Non-pigmented ciliary epithelial cell (primary cell): ENCODE measurements at regions not wholly inside any gene's neighbourhood (a gene's known extent, or its start where the extent isn't known, plus 50 kb on each side); places are given as distances from the start of the nearest gene placed in this dataset.

ENCODE experiments used
- DNase-seq: peaks from one replicate; pipeline ENCODE4 v3.0.0-alpha.2; 2010; ENCODE audit warnings: low read depth

DNA sequence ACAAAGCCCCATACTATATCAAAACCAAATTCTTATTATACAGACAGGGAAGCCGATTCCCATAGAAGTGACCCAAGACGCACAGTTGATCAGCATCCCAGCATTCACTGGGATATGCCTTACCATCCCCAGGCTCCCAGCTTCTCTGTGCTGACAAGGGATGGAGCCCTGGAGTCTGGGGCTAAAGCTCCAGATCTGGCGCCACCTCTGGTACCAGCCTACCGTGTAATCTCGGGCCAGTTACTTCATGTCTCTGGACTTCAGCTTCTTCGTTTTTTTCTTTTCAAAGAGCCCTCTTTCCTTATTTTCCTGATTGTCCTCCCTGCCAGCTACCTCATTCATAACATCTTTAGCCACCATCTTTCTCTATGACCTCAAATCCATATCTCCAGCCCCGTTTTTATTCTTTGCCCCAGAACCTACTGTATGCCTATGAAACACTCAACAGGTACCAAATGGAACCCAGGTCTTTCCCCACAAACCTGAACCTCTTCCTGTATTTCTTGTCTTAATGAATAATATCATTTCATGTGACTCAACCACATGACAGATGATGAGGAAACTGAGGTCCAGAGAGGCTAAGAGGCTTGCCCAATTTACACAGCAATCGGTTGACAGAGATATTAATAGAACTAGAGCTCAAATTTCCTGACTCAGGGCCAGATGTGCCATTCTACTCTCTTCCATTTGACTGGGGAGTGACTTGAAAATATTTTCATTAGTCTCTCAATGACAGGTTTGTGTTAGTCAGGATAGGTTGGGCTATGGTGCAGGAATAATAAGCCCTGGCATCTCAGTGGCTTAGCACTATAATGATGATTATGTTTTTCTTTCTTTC, 85.4 kb upstream of the TLE3 start:
- no peak for DNase-seq

DNA sequence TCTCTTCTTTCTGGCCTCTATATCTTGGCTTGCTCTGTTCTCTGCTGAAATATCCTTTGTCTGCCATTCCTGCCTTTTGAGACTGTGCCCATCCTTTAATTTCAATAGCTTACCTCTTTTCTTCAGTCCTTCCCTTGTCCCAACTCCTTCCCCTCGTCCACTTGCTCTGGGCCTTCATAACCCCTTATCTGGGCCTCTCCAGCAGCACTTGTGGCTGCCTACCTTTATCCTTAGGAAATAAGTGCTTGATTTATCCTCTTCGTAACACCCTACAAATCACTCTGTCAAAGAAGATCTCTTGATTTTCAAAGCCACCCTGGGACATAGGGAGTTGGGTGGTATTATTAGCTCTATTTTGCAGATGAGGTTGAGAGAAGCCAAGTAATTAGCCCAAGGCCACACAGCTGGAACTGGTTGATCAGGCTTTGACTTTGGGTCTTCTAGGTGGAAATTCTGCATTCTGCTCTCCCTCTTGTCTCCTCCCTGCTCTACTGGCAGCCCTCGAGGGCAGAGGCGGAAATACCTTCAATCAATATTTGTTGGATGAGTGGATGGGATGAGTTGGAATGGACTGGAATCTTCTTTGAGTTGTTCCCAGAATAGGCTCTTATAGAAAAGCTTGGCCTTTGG, 84.0 kb upstream of the TLE3 start:
- no peak for DNase-seq

DNA sequence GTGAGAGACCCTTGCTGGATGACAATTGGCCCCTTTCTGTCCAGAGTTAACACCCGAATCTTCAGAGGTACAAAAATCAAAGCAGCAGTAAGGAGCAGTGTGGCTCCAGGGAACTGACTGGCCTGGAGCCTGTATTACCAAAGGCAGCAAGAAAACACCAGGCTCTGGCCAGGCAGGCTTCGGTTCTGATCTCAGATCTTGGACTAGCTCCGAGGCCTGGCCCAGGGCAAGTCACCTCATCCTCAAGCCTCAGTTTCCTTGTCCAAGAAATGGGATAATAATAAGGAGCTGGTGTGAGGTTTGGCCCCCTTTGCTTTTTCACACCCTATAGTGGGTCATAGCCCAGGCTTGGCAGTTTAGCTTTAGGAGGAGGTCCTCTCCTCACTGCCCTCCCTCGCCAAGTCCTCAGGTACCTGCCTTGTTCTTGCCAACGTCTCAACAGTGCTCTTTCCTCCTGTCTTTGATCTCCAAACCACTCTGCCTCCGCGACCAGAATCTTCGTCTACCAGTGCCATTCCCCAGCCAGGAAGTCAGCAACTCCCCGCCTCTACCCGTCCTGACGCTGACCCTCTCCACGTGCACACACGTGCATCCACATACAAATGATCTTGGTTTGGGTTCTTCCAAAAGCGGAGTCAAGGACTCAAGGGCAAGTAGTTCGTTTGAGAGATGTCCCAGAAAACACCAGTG, 82.6 kb upstream of the TLE3 start:
- DNase-seq, result no peak

DNA sequence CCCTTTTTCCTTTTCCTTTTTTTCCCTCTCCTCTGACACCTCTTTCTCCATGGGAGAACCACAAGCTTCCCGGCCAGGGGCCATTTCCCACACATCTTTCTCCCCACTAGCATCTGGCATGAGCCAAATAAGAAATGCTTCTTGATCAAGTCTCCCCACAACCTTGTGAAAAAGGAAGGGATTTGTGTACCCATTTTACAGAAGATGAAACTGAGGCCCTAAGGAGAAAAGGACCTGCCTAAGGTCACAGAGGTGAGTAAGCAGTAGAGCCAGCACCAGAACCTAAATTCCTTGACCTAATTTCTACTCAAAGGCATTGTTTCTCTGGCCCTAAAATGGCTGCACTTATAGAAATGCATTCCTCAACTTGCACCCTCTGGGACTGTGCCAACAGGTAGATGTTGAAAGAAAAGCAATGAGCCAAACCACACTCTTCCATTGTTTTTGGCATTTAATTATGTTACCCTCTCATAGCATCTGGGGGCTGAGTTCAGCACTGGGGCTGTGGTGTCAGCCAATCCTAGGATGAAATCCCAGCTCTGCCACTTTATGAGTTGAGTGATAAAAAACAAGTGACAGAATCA, 81.7 kb upstream of the TLE3 start:
- no peak for DNase-seq

DNA sequence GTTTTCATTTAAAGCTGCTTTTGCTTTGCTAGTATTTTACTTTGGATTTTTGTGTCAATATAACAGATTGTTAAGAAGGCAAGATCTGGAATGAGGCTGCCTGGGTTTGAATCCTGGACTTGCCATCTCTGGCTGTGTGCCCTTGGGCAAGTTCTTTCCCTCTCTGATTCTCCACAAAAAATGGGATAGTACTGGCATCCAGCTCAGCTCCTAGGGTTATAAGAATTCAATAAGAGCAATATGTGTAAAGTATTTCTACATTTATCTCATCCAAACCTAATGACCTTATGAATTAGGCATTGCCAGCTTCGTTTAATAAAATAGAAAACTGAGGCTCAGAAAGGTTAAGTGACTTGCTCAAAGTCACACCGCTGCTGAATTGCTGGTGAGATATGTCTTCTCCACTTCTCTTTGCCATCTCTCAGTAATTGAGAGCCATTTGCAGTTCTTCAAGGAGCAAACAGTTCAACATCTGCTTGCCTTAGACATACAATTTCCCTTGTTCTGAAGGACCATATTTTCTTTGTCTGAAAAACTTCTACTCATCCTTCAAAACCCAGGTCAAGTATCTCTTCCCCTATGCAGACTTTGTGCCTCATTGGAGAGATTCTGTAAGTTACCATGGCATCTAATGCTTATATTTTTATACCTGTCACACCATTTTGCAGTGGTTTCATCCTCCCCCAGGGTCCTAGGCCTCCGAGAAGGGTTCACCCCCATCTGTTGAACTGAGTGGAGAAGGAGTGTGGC, 80.8 kb upstream of the TLE3 start:
- no peak for DNase-seq

DNA sequence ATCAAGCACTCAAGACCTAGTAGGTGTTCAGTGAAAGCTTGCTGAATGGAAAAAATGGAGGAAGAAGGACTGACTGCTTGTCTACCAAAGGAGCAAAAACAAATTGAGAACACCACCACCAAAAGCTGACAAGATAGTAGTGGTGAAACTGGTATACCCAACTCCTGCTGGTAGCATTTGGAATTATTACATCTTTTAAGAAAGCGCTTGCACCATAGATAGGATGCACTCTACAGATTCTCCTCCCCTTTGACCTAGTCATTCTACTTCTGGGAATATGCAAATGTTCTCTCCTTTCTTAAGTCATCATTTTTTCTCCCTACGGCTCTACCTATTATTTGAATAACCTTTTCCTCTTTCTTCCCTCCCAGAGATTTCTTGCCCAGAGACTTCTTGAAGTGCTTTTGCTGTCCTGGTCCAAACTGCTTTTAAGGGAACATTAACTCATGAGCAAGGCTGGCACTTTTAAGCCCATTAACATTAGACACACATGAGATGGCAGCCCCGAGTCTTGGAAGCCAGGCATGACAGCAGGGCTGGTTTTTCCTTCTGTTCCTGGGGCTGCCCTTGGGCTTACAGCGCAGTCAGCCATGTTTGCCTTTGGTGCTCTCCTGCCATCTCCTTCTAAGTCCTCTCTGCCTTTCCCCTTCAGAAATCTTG, 75.0 kb upstream of the TLE3 start:
- DNase-seq, result no peak

DNA sequence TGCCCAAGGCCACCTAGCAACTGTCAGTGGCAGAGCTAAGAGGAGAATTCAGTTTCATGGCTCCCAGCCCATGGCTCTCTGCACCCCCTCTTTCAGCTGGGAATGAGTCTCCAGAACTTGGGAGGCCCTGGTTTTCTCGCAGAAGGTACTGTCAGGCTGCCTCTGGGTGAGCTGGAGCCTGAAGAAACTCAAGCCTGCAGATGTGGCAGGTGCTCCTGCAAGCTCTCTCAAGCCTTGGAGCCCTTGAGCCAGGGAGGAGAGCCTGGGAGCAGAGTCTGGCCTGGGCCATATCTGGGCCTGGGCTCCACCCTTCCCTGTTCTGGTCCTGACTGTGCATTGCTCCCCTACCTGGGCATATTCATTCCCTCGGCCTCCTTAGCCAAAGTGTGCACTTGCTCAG, 74.4 kb upstream of the TLE3 start:
- DNase-seq, result no peak

DNA sequence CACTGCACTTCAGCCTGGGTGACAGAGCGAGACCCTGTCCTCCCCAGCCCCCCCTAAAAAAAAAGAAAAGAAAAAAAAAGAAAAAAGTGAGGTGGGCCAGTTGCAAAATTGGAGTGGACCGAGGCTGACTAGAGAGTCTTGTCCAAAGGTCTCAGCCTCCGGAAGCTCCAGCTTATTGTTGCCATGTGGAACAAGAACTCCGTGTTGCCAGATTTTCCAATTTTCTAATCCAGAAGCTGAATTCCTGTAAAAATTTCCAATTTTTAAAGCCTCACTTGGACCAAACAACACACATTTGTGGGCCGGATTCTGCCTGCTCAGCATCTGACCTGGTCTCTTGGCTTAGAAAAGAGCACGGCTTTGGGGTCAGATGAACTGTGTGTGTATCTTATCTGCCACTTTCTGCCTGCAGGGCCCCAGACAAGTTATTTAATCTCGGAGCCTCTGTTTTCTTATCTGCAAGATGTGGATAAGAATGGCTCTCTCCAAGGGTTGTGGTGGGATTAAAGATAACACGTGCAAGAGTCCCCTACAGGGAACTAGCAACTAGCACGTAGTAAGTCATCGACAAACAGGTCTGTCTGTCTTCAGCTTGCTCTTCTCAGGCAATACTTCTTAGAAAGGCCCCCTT, 73.7 kb upstream of the TLE3 start:
- no peak for DNase-seq

DNA sequence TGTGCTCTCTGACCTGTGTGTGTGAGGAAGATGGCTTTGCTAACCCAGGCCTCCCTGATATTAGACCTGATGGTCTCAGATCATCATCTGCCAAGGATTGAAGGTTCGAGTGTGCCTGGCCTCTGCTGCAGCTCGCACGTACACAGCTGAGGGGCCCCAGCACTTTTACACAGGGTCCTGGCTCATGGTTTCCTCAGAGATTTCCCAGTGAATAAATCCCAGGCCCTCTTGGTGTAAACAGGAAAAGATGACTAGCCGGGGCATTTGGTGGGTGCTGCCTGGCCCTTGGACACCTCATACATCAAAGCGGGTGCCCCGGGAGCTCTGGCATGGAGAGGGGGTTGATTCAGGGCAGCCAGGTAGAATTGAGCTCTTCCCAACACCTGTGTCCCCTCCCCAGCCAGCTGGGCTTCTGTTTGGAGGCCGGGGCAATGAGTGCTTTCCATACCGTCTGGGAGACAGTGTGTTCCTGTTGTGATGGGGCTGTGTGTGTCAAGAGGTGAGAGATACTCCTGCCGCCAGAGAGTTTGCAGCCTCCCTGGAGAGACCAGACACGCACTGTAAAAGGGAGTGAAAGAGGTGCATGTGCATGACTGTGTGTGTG, 72.5 kb upstream of the TLE3 start:
- DNase-seq, result no peak

DNA sequence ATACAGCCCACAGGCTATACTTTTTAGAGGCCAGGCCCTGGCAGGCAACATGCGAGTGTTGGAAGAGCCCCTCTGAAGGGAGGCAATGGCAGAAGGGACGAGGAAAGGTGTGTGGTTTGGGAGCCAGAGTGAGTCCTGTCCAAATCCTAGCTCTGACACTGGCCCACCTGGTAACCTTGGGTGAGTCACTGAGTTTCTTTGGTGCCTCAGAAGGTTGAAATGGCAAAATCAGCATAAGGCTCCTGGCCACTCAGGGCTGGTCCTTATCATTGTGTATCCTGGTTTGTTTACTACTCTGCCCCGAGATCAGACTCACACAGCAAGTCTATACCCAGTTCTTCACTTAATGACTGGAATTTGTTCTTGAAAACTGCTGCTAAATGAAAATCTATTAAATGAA, 71.4 kb upstream of the TLE3 start:
- no peak for DNase-seq

DNA sequence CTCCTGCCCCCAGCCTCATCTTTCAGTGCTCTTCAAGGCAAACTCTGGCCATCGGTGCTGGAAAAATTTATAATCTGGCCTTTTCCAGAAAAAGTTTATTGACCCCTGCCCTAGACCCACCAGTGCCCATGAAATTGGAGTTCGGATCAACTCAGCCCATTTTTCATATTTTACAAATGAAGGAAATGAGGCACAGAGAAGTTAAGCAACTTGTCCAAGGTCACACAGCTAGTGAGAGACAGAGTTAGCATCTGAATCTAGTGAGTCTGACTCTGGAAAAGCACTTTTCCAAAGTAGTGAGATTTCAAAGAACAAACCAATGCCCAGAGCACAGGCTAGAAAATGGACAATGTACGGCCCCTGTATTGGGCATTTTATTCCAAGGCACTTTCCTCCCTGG, 69.4 kb upstream of the TLE3 start:
- no peak for DNase-seq

DNA sequence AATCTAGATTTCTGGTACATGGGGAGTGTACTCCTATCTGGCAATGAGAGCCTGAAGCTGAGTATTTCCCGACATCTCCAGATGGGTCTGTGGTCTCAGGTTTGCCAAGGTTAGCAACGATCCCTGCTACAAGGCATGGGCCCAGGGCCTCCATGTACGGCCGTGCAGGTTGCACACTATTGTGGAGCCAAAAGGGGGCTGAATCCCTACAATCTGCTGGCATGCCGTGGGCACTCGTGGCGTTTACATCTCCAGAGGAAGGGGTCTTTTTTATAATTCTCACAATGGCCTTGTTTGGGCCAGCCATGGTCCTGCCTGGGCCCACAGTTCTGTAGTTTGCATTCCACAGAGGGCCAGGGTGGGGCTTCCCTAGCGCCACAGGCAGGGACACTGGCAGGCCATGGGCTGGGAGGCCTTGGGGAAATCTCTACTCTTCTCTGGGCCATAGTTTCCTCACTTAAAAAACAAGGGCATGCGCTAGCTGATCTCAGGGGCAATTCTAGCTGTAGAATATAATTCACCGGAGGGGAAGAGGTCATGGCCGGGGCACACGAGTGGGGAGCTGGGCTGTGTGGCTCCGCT, 68.9 kb upstream of the TLE3 start:
- DNase-seq, result no peak

DNA sequence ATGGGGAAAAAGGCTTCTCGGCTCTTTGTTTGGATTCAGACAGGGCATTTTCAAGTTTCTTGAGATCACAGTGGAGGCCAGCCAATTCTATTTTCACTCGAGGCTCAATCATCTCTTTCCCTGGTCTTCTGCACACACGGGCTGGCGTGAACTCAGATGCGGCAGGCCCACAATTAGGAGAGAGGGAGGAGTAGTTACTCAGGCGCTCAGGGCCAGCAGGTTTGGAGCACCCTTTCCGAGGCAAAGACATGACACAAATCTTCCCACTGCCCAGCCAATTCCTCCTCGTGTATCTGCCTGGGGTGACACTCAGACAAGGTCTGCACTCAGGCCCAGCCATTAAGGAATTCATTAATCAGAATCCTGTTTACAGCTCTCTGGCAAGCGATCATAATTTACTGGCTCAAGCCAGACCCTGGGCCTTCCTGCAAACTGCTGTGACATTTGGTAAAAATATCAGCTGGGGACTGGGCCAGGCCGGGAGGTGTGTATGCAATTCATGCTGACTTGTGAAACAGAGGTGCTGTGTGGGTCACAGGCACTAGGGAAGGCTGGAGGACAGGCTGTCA, 68.1 kb upstream of the TLE3 start:
- no peak for DNase-seq

DNA sequence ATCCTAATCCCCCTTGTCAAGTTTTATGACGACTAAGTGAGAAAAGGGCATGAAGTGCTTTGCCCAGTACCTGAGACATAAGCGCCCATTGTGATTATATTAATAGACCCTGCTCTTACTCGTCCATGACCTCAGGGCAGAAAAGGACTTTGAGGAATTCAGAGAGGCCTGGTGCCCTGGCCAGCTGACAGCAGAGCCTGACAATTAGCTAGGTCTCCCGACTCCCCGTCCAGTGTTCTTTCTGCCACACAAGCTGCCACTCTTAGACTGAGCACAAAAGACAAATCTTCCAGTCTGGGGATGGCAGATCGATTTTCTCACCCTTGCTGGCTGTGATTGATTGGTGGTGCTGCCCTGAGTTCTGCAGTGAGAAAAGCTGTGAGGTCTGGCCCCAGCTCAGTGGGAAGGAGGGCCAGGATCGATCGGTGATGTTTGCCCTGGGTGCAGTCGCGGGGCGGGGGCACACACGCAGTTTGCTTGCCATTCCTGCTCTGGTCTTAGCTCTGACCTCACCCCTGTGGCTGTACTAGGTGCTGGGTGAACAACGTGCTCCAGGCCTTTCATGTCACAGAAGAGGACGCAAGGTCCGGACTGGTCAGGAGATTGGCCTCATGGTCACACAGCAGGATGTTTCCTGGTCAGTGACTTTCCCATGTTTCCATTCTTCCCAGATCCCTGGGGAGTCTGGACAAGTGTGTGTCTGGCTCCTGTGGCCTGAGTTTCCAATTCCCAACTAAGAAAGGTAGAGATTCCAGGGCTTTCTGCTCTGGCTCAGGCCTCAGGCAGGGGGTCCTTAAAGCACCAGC, 67.4 kb upstream of the TLE3 start:
- no peak for DNase-seq

DNA sequence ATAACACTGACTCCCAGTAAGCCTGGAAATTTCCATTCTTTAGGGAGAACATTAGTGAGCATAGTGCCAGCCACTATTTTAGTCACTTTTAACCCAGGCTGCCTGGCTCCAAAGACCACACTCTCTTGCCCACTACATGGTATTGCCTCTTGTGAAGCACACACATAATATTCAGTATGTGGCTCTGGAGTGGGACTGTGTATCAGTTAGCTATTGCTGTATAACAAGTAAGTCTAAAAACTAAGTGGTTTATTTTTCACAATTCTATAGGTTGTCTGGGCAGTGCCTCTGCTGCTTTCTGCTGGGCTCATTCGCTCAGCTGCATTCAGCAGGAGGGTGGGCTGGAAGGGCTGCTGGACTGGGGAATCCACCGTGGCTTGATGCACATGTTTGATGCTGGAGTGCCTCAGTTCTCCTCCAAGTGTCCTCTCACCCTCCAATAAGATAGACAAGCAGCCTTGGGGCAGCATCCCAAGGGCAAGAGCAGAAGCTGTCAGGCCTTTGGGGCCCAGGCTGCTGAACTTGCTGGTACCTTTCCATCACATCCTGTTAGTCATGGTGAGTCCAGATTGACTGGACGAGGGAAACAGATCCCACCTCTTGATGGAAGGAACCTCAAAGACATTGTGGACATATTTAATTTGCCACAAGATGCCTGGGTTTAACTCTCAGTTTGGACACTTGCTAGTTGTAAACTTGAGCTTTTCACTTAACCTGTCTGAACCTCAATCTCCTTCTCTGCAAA, 66.6 kb upstream of the TLE3 start:
- no peak for DNase-seq

DNA sequence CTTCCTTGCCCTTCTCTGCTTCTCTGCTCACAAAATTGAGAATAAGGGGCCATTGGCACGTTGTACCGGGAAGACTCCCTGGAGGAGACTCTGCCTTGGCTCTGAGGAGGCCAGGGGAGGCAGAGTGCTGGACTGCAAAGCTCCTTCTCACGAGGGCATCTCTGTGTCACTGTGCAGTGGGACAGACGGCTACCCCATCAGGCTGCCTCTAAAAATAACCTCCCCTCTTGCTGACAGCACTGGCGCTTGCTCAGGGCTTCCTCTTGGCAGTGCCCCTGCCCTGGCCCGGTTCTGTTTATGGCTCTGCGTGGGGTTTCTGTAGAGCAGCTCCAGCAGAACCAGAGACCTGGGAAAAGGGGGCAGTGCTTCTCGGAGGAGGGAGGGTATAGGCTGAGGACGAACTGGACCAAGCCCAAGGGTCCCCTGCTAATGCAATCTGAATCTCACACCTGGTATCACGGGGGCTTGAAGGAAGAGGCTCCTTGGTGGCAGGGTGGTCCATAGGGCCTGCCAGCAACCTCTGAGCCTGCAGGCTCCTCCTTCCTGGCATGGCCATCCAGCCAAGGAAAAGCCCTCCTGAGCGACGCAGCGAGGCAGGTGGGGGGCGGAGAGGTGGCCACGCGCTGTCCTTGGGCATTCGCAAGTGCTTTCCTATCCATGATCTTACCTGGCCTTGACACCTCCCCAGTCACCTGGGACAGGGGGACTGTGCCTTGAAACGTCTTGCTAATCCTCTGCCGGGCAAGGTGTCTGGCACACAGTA, 63.3 kb upstream of the TLE3 start:
- no peak for DNase-seq

DNA sequence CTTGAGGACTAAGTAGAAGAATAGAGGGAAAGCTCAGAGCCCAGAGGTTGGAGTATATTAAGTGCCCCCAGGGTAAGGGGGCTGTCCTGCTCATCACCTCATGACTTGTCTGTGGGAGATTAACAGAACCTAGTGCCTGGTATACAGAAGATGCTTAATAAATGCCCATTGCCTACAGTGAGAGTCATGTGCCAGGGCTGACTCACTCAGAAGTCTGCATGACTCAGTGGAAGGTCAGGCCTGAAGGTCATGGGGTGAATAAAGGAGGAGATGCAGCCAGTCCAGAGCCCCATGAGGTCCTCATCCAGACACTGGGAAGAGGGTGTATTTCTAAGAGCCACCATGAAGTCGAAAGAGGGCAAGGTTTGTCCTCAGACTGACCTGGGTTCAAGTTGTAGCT, 62.5 kb upstream of the TLE3 start:
- no peak for DNase-seq

DNA sequence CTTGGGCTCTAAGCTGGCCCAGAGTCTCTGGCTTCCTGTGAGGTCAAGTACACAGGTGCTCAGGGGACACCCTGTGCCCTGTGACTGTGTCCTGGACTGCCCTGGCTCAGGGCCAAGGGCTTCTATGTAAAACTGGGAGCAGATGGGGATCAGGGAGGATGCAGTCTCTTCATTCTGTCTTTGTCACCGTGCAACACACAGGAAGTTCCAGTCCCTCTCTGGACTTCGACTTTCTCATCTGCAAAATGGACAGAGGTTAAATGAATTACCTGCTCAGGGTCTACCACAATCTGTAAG, 61.9 kb upstream of the TLE3 start:
- DNase-seq, result no peak
